ENCODE measurements at regions not wholly inside any gene's neighbourhood (a gene's known extent, or its start where the extent isn't known, plus 50 kb on each side); places are given as distances from the start of the nearest gene placed in this dataset.

DNA sequence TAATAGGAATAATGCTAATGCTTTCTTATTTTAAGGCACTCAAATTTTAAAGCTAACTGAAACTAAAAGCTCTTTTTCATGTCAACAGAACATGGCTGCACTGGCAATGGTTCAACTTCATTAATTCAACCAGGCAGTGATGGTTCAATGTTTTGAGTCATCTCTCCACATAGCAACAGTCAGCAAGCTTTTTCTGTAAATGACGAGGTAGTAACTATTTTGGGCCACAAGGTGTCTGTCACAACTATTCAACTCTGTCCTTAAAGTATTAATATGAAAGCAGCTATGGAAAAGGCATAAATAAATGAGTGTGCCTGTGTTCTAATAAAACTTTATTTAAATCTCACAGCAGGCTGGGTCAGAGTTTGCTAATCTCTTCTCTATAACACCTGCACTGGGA, 1425.6 kb upstream of the PIK3C3 start:
- TF ChIP-seq YY1 (IDR thresholded peaks at IDR 0.05; ENCODE audit: low read depth, low read length) (no peak), SIN3A (conservative IDR thresholded peaks at IDR 0.05 in 1 of 2, IDR thresholded peaks at IDR 0.05 in 1 of 2; ENCODE audit: low read depth in 1 of 2, low read length in 2 of 2) (no peak), HDAC2 (IDR thresholded peaks at IDR 0.05; ENCODE audit: borderline replicate concordance in 1 of 2, low read depth in 2 of 2, low read length in 2 of 2) (no peak)
- TF ChIP-seq, protein P1, sequence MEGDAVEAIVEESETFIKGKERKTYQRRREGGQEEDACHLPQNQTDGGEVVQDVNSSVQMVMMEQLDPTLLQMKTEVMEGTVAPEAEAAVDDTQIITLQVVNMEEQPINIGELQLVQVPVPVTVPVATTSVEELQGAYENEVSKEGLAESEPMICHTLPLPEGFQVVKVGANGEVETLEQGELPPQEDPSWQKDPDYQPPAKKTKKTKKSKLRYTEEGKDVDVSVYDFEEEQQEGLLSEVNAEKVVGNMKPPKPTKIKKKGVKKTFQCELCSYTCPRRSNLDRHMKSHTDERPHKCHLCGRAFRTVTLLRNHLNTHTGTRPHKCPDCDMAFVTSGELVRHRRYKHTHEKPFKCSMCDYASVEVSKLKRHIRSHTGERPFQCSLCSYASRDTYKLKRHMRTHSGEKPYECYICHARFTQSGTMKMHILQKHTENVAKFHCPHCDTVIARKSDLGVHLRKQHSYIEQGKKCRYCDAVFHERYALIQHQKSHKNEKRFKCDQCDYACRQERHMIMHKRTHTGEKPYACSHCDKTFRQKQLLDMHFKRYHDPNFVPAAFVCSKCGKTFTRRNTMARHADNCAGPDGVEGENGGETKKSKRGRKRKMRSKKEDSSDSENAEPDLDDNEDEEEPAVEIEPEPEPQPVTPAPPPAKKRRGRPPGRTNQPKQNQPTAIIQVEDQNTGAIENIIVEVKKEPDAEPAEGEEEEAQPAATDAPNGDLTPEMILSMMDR (IDR thresholded peaks at IDR 0.05; ENCODE audit: control extremely low read depth in 1 of 3, insufficient read depth in 1 of 3, low read depth in 1 of 3, low read length in 3 of 3): peak in 2 of 3 experiments; percentile 4 to 33; a peak in 1 of 4 replicates

Data from H1 (cell line).